NCI-H748 (cell line): ENCODE measurements at regions not wholly inside any gene's neighbourhood (a gene's known extent, or its start where the extent isn't known, plus 50 kb on each side); places are given as distances from the start of the nearest gene placed in this dataset.
"Not testable (repeated sequence)": the region's sequence is repeated elsewhere in the genome, so short reads cannot be mapped to it uniquely, and the experiment has no call there.

Experiments
- DNase-seq: peaks from one replicate; lab custom pipeline; 2025; ENCODE audit not compliant: unreplicated experiment; lab: John Stamatoyannopoulos, UW

DNA sequence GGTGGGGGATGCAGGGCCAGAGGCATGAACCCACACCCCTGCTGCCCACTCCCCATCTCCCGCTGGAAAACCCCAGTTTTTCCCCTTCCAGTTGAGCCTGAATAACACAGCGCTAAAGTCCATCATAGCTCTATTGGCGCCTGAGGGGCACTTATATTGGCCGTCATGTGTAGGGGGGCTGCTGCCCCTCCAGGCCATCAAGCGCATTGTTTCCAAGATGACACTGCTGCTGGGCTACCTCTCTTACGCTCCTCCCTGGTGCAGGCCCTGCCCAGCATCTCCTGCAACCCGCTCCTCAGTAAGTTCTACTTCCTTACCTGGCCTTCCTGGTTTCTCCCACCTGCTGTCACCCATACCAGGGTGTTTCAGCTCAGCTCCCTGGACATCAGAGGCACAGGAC lies 205.0 kb upstream of the RPL34 start:
- DNase-seq = no peak

GRCh38 chr4:108411836-108412235 lies 208.5 kb upstream of the RPL34 start:
- DNase-seq = no peak

- DNase-seq = not testable (repeated sequence)
Observed at GRCh38 chr4:108409691-108410090, 210.7 kb upstream of the RPL34 start.

DNA sequence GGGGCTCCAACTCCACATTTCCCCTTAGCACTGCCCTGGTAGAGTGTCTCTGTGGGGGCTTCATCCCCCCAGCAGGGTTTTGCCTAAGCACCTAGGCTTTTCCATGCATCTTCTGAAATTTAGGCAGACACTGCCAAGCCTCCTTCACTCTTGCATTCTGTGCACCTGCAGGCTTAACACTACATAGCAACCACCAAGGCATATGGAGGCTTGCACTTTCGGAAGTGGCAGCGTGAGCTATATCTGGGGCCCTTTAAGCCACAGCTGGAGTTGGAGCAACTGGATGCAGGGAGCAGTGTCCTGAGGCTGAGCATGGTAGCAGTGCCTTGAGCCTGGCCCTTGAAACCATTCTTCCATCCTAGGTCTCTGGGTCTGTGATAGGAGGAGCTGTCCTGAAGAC lies 214.8 kb upstream of the RPL34 start:
- DNase-seq = no peak

GRCh38 chr4:108400309-108400708 lies 220.1 kb upstream of the RPL34 start:
- DNase-seq = no peak

GRCh38 chr4:108399610-108400265 lies 220.6 kb upstream of the RPL34 start:
- no peak for DNase-seq

DNA sequence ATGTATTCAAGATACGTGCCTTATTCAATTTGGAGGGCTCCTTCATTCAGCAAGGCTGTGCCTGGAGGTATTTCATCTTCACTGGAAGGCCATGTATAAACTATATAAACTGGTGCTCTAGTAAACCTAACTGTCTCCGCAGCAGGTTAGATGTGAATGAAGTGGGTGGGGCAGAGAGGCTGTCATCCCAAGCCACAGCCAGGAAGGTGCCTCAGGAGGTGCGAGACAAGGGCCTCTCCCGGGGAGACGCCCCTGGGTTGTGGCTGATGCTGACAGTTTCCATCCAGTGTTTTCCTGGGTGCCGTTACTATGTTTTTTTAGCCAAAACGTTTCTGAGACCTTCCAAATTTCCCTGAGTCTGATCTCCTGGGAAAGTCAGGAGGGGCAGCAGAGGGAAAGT lies 221.5 kb upstream of the RPL34 start:
- no peak for DNase-seq

- no peak for DNase-seq
Observed at GRCh38 chr4:108398316-108398715, 222.1 kb upstream of the RPL34 start.

DNA sequence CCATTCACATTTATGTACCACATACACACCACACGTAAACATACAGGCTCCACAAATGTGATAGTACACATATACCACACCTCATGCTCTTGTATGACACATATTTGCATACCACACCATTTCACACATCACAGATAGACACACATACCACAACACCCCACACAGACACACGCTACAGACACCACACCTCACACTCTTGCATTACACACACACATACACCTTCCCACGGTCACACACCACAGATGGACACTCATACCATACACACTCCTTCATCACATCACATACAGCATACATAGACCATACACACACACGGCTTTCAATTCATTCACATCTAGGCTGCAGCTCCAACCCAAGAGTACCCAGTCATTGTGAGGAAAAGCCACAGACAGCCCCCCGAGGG lies 222.5 kb upstream of the RPL34 start:
- no peak for DNase-seq

DNA sequence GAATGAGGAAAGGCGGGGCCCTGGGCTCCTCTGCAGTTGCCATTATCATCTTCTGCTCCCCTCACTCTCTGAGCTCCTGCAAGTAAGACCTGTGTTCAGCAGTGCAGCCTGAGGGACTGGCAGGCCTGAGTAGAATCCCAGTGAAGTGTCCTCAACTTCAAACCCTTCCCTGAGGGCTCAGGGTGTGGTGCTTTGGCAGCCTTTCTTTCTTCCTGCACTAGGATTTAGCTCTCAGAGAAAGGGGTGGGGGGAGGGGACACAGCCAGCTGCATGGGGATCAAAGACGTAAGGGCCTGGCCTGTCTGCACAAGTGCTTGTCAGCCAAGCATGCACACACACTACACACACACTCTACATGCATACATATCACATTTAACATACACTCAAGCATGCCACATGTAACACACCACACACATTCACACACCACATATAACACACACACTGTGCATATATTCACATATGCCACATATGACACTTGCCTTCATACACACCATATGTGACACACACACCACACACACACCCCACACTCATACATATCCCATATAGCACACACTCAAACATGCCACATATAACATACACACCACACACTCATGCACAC lies 223.4 kb upstream of the RPL34 start:
- no peak for DNase-seq

DNA sequence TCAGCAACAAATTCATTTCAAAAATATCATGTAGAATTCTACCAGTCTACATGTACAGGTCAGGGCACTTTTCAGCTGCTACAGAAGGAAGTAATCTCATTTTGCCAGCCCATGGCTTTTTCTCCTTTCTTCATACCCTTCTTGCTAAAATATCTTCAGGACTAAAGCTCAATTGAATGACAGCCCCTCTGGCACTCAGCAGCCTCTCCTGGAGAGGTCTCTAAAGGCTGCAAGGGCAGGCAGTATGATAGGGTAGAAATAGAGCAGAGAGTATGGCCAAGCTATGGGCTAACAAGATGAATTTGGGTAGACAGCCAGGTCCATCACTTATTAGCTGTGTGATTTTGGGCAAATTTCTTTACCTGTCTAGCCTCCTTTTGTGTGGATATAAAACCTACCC lies 224.6 kb upstream of the RPL34 start:
- DNase-seq = no peak

DNA sequence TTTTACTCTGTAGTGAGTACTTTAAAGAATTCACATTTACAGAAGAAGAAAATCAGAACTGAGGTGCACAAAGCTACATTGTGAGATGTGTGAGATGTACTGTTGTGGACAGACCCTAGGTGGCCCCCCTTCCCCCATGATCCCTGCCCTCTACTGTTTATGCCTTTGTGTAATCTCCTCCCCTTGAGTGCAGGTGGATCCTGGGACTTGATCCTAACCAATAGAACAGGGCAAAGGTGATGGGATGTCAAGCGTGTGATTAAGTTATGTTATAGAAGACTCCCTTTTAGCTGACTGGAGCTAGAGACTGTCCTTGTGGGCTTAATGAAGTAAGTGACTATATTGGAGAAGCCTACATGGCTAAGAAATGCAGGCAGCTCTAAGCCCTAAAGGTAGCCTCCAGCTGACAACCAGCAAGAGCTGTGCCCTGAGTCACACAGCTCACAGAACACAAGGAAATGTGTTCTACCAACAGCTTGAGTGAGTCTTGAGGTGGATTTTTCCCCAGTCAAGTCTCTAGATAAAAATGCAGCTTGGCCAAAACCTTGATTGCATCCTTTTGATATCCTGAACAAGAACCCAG lies 225.2 kb upstream of the LEF1 start:
- no peak for DNase-seq

GRCh38 chr4:108391701-108392455 lies 223.1 kb upstream of the LEF1 start:
- no peak for DNase-seq

GRCh38 chr4:108385076-108385475 lies 216.3 kb upstream of the LEF1 start:
- DNase-seq = no peak

DNA sequence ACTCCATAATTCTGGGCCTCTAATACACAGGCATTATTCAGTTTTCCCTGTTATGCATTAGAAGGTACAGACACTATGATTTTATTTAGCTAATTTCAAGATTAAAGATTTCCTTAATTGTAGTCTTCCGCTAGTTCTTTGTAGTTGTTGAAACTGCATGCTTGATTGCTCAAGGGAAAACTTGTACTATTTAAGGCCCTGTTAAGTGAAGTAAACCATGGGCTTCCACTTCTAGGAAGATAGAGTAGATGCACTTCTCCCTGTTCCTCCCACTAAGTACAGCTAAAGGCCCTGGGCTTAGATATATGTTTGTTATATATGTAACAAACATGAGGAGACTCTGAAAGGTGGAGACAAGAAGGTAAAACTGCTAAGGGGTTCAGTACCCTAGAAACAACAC lies 215.8 kb upstream of the LEF1 start:
- no peak for DNase-seq

DNA sequence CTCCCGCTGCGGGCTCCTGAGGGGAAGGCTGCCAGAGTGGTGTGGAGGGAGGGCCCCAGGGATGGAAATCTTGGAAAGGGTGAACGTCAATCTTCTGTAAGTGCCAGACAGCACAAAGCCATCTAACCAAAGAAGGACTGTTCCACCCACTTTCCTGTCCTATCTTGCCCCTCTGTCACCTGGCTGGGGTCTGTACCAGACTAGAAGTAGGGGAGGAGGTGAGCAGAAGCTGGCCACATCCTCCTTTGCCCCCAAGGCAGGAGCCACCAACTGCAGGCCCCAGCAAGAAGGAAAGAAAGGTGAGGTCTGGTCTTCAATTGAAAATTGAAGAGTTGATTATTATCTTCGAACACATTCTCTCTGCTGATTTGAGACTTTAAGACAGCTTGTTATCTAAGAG lies 214.4 kb upstream of the LEF1 start:
- no peak for DNase-seq

GRCh38 chr4:108382751-108383150 lies 214.0 kb upstream of the LEF1 start:
- no peak for DNase-seq

DNA sequence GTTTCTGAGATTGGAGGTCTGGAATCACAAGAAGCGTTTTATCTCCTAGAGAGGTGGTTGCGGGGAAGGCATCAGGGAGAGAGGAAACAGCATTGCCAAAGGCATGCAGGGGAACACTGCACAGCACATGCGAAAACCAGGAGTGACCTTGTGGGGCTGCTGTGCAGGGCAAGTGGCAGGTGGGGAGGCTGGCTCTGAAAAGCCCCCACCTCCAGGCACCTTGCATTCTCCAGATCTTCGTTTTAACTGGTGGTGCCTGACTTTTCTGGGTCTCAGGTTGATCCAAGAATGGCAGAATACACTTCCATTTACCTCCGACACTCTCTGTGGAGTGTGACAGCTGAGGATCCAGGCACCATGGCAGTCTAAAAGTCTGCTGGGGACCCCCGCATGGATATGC lies 209.4 kb upstream of the LEF1 start:
- no peak for DNase-seq

DNA sequence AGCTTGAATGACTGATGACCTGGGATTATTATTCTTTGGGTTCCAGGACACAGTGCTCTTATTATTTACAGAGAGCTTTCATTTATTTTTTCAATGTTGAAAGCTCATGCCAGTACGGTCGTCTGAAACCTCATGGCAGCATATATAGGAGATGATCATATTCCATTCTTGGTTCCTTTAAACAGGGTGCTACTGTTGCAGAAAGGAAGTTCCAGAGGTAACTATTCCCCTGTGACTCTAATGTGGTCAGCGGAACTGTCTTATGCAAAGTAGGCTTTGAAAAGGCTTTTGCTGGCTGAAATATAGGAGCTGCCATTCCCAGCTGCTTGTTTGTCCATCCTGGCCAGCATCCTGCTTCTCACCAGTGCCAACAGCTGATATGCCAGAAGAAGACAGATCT lies 208.3 kb upstream of the LEF1 start:
- DNase-seq = no peak

DNA sequence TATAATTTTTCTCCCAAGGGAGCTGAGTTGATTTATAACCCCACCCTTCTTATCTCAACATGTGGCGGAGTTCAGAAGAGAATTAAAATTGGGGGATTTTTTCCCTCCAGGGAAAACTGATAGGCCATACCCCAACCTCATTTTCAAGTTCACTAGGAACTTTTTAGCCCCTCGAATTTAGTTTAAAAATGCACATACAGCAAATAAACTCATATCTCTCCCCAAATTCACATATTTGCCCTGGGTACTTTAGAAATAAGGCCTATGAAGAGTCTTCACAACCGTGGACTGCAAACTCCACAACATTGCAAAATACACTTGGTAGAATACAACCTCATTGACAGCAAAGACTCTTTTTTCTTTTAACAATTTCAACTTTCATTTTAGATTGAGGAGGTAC lies 206.7 kb upstream of the LEF1 start:
- DNase-seq = no peak

- no peak for DNase-seq
Observed at GRCh38 chr4:108372681-108373080, 203.9 kb upstream of the LEF1 start.

DNA sequence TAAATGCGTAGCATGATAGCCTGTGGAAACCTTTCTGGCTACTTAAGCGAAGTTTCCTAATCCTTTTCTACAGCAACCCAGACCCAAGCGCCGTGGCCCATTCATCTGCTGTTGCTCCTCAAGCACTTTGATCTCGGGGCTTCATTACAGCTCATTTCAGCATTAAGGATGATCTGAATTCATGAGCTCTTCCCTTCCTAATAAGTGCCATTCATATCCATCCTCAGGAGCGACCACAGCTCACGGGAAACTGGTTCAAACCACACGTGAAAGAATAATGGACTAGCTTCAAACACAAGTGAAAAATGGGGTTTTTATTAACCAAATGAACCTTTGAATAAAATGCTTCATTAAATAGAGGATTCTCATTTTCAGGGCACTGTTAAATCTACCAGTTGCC lies 202.6 kb upstream of the LEF1 start:
- no peak for DNase-seq
